ENCODE measurements at regions not wholly inside any gene's neighbourhood (a gene's known extent, or its start where the extent isn't known, plus 50 kb on each side); places are given as distances from the start of the nearest gene placed in this dataset.

GRCh38 chr2:104158191-104158590 is 695.7 kb upstream of the POU3F3 start:
- H3K27ac ChIP-seq (ENCODE audit: low read depth, low read length) = no peak overlapping the region
- H3K9ac ChIP-seq (ENCODE audit: low read depth in 1 of 2, low read length in 2 of 2) = no peak overlapping the region
- no peak overlapping the region for H3K4me3 ChIP-seq (ENCODE audit: low read depth in 1 of 2, low read length in 2 of 2)
- no peaks in the 10 kb centered on the region for H3K9me3 ChIP-seq (ENCODE audit: control insufficient read depth in 1 of 2, low read length in 2 of 2)
- H3K4me1 ChIP-seq (ENCODE audit: control insufficient read depth in 1 of 2, insufficient read depth in 2 of 2, low read length in 2 of 2) = no peaks in the 10 kb centered on the region
- H3K36me3 ChIP-seq (ENCODE audit: control insufficient read depth in 1 of 2, insufficient read depth in 2 of 2, low read length in 2 of 2) = no peaks in the 10 kb centered on the region
- no peaks in the 10 kb centered on the region for H3K27me3 ChIP-seq (ENCODE audit: control insufficient read depth in 1 of 2, insufficient read depth in 2 of 2, low read length in 2 of 2)

GRCh38 chr2:104163611-104164130 is 690.2 kb upstream of the POU3F3 start:
- Histone ChIP-seq H3K9me3 (ENCODE audit: control insufficient read depth in 1 of 2, low read length in 2 of 2) (no peaks in the 10 kb centered on the region), H3K4me3 (ENCODE audit: low read depth in 1 of 2, low read length in 2 of 2) (no peak overlapping the region), H3K27ac (ENCODE audit: low read depth, low read length) (no peak overlapping the region), H3K9ac (ENCODE audit: low read depth in 1 of 2, low read length in 2 of 2) (no peak overlapping the region), H3K4me1 (ENCODE audit: control insufficient read depth in 1 of 2, insufficient read depth in 2 of 2, low read length in 2 of 2) (no peaks in the 10 kb centered on the region), H3K36me3 (ENCODE audit: control insufficient read depth in 1 of 2, insufficient read depth in 2 of 2, low read length in 2 of 2) (no peaks in the 10 kb centered on the region), H3K27me3 (ENCODE audit: control insufficient read depth in 1 of 2, insufficient read depth in 2 of 2, low read length in 2 of 2) (no peaks in the 10 kb centered on the region)

GRCh38 chr2:104164721-104165252 is 689.1 kb upstream of the POU3F3 start:
- Histone ChIP-seq H3K27ac (ENCODE audit: low read depth, low read length) (no peak overlapping the region), H3K27me3 (ENCODE audit: control insufficient read depth in 1 of 2, insufficient read depth in 2 of 2, low read length in 2 of 2) (no peaks in the 10 kb centered on the region), H3K9ac (ENCODE audit: low read depth in 1 of 2, low read length in 2 of 2) (no peak overlapping the region), H3K9me3 (ENCODE audit: control insufficient read depth in 1 of 2, low read length in 2 of 2) (no peaks in the 10 kb centered on the region), H3K36me3 (ENCODE audit: control insufficient read depth in 1 of 2, insufficient read depth in 2 of 2, low read length in 2 of 2) (no peaks in the 10 kb centered on the region), H3K4me3 (ENCODE audit: low read depth in 1 of 2, low read length in 2 of 2) (no peak overlapping the region), H3K4me1 (ENCODE audit: control insufficient read depth in 1 of 2, insufficient read depth in 2 of 2, low read length in 2 of 2) (no peaks in the 10 kb centered on the region)

- H3K9ac ChIP-seq (ENCODE audit: low read depth in 1 of 2, low read length in 2 of 2) = no peak overlapping the region
- H3K36me3 ChIP-seq (ENCODE audit: control insufficient read depth in 1 of 2, insufficient read depth in 2 of 2, low read length in 2 of 2) = no peaks in the 10 kb centered on the region
- H3K27me3 ChIP-seq (ENCODE audit: control insufficient read depth in 1 of 2, insufficient read depth in 2 of 2, low read length in 2 of 2) = no peaks in the 10 kb centered on the region
- no peak overlapping the region for H3K27ac ChIP-seq (ENCODE audit: low read depth, low read length)
- peaks cover 0 to 12% of the 10 kb centered on the region in 2 donors for H3K9me3 ChIP-seq (ENCODE audit: control insufficient read depth in 1 of 2, low read length in 2 of 2)
- H3K4me1 ChIP-seq (ENCODE audit: control insufficient read depth in 1 of 2, insufficient read depth in 2 of 2, low read length in 2 of 2) = no peaks in the 10 kb centered on the region
- H3K4me3 ChIP-seq (ENCODE audit: low read depth in 1 of 2, low read length in 2 of 2) = no peak overlapping the region
Observed at GRCh38 chr2:104177179-104177578, 676.7 kb upstream of the POU3F3 start.

GRCh38 chr2:104179644-104180043 is 674.3 kb upstream of the POU3F3 start:
- Histone ChIP-seq H3K4me1 (ENCODE audit: control insufficient read depth in 1 of 2, insufficient read depth in 2 of 2, low read length in 2 of 2) (no peaks in the 10 kb centered on the region), H3K9me3 (ENCODE audit: control insufficient read depth in 1 of 2, low read length in 2 of 2) (peaks cover 0 to 12% of the 10 kb centered on the region in 2 donors), H3K27ac (ENCODE audit: low read depth, low read length) (no peak overlapping the region), H3K4me3 (ENCODE audit: low read depth in 1 of 2, low read length in 2 of 2) (no peak overlapping the region), H3K36me3 (ENCODE audit: control insufficient read depth in 1 of 2, insufficient read depth in 2 of 2, low read length in 2 of 2) (no peaks in the 10 kb centered on the region), H3K9ac (ENCODE audit: low read depth in 1 of 2, low read length in 2 of 2) (no peak overlapping the region), H3K27me3 (ENCODE audit: control insufficient read depth in 1 of 2, insufficient read depth in 2 of 2, low read length in 2 of 2) (no peaks in the 10 kb centered on the region)

GRCh38 chr2:104200533-104201168 is 653.3 kb upstream of the POU3F3 start:
- Histone ChIP-seq H3K27ac (ENCODE audit: low read depth, low read length) (no peak overlapping the region), H3K27me3 (ENCODE audit: control insufficient read depth in 1 of 2, insufficient read depth in 2 of 2, low read length in 2 of 2) (no peaks in the 10 kb centered on the region), H3K4me3 (ENCODE audit: low read depth in 1 of 2, low read length in 2 of 2) (no peak overlapping the region), H3K4me1 (ENCODE audit: control insufficient read depth in 1 of 2, insufficient read depth in 2 of 2, low read length in 2 of 2) (no peaks in the 10 kb centered on the region), H3K36me3 (ENCODE audit: control insufficient read depth in 1 of 2, insufficient read depth in 2 of 2, low read length in 2 of 2) (no peaks in the 10 kb centered on the region), H3K9me3 (ENCODE audit: control insufficient read depth in 1 of 2, low read length in 2 of 2) (no peaks in the 10 kb centered on the region), H3K9ac (ENCODE audit: low read depth in 1 of 2, low read length in 2 of 2) (no peak overlapping the region)

GRCh38 chr2:104213758-104214157 is 640.2 kb upstream of the POU3F3 start:
- Histone ChIP-seq H3K27me3 (ENCODE audit: control insufficient read depth in 1 of 2, insufficient read depth in 2 of 2, low read length in 2 of 2) (no peaks in the 10 kb centered on the region), H3K9ac (ENCODE audit: low read depth in 1 of 2, low read length in 2 of 2) (no peak overlapping the region), H3K4me3 (ENCODE audit: low read depth in 1 of 2, low read length in 2 of 2) (no peak overlapping the region), H3K4me1 (ENCODE audit: control insufficient read depth in 1 of 2, insufficient read depth in 2 of 2, low read length in 2 of 2) (no peaks in the 10 kb centered on the region), H3K36me3 (ENCODE audit: control insufficient read depth in 1 of 2, insufficient read depth in 2 of 2, low read length in 2 of 2) (no peaks in the 10 kb centered on the region), H3K27ac (ENCODE audit: low read depth, low read length) (no peak overlapping the region), H3K9me3 (ENCODE audit: control insufficient read depth in 1 of 2, low read length in 2 of 2) (no peaks in the 10 kb centered on the region)

GRCh38 chr2:104215269-104216161 is 638.4 kb upstream of the POU3F3 start:
- Histone ChIP-seq H3K9me3 (ENCODE audit: control insufficient read depth in 1 of 2, low read length in 2 of 2) (no peaks in the 10 kb centered on the region), H3K27me3 (ENCODE audit: control insufficient read depth in 1 of 2, insufficient read depth in 2 of 2, low read length in 2 of 2) (no peaks in the 10 kb centered on the region), H3K9ac (ENCODE audit: low read depth in 1 of 2, low read length in 2 of 2) (no peak overlapping the region), H3K27ac (ENCODE audit: low read depth, low read length) (no peak overlapping the region), H3K4me1 (ENCODE audit: control insufficient read depth in 1 of 2, insufficient read depth in 2 of 2, low read length in 2 of 2) (no peaks in the 10 kb centered on the region), H3K4me3 (ENCODE audit: low read depth in 1 of 2, low read length in 2 of 2) (no peak overlapping the region), H3K36me3 (ENCODE audit: control insufficient read depth in 1 of 2, insufficient read depth in 2 of 2, low read length in 2 of 2) (no peaks in the 10 kb centered on the region)

GRCh38 chr2:104233591-104233990 is 620.3 kb upstream of the POU3F3 start:
- Histone ChIP-seq H3K9ac (ENCODE audit: low read depth in 1 of 2, low read length in 2 of 2) (no peak overlapping the region), H3K4me1 (ENCODE audit: control insufficient read depth in 1 of 2, insufficient read depth in 2 of 2, low read length in 2 of 2) (peaks cover 3 to 8% of the 10 kb centered on the region in 2 donors), H3K27ac (ENCODE audit: low read depth, low read length) (no peak overlapping the region), H3K9me3 (ENCODE audit: control insufficient read depth in 1 of 2, low read length in 2 of 2) (no peaks in the 10 kb centered on the region), H3K4me3 (ENCODE audit: low read depth in 1 of 2, low read length in 2 of 2) (no peak overlapping the region), H3K27me3 (ENCODE audit: control insufficient read depth in 1 of 2, insufficient read depth in 2 of 2, low read length in 2 of 2) (no peaks in the 10 kb centered on the region), H3K36me3 (ENCODE audit: control insufficient read depth in 1 of 2, insufficient read depth in 2 of 2, low read length in 2 of 2) (no peaks in the 10 kb centered on the region)

GRCh38 chr2:104236491-104236890 is 617.4 kb upstream of the POU3F3 start:
- Histone ChIP-seq H3K27ac (ENCODE audit: low read depth, low read length) (no peak overlapping the region), H3K4me1 (ENCODE audit: control insufficient read depth in 1 of 2, insufficient read depth in 2 of 2, low read length in 2 of 2) (peaks cover 3 to 6% of the 10 kb centered on the region in 2 donors), H3K9ac (ENCODE audit: low read depth in 1 of 2, low read length in 2 of 2) (no peak overlapping the region), H3K4me3 (ENCODE audit: low read depth in 1 of 2, low read length in 2 of 2) (no peak overlapping the region), H3K9me3 (ENCODE audit: control insufficient read depth in 1 of 2, low read length in 2 of 2) (peaks cover 0 to 12% of the 10 kb centered on the region in 2 donors), H3K27me3 (ENCODE audit: control insufficient read depth in 1 of 2, insufficient read depth in 2 of 2, low read length in 2 of 2) (no peaks in the 10 kb centered on the region), H3K36me3 (ENCODE audit: control insufficient read depth in 1 of 2, insufficient read depth in 2 of 2, low read length in 2 of 2) (no peaks in the 10 kb centered on the region)

Measured in duodenal mucosa (tissue), 2 donors.